ENCODE measurements at regions not wholly inside any gene's neighbourhood (a gene's known extent, or its start where the extent isn't known, plus 50 kb on each side); places are given as distances from the start of the nearest gene placed in this dataset.
"Not testable (repeated sequence)": the region's sequence is repeated elsewhere in the genome, so short reads cannot be mapped to it uniquely, and the experiment has no call there.

DNA sequence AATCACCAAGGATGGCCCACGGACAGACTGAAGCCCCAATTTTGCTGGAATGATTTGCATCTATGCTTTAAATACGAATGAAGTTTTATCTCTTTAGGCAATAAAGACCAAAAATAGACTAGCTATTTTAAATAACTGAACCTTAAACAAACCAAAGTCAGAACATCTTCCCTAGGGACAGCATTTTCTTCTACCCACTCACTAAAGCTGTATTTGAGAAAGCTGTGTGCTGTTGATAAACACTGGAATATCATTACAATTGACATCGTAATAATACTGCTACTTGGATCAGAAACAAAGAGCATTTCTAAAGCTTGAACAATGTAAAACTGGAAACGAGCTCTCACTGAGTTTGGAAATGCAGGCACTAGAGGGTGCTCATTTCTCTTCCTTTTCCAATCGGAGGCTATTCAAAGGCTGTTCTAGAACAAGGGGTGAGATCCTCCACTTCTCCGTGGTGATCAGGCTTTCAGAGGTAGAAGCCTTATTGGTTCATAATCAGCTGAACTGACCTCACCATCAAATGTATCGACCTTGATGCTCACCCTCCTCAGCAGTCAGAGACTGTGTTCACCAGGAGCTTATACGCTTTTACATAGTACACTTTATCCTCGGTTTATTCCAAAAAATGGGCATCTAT lies 225.3 kb upstream of the PRSS1 start:
- DNase-seq, result no peak

DNA sequence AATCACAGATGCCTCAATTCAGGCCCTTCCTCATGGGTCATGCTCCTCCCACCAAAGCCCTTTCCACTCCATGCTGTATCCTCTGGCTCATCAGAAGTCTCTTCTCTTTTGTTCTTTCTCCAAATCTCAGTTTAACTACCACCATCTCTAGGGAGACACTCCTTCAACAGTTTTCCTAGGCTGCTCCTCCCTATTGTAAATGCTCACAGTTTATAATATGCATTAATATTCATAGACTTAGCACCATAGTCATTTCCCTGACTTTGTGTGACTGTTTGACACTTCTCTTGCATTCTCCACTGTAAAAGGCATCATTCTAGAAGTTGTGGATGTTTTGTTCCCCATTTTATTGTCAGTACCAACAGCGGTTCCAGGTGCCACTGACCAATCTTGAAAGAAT lies 226.5 kb upstream of the PRSS1 start:
- DNase-seq, result no peak

DNA sequence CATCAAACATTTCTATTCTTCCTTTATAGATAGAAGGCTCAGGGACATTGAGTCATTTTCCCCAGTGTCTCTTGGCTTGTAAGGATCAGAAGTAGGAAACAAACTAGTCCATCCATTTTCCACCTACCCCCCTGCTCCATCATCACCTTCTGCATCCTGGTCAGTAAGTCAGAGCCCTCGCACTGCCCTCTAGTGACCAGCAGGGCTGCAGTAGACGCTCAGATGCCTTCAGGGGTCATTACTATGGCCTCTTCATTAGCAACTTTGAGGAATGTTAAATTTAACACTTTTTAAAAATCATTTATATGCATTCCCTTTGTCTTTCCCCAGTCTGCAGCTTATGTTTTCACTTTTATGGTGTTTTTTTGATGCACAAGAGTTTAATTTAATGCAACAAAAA lies 228.4 kb upstream of the PRSS1 start:
- DNase-seq, result not testable (repeated sequence)

DNA sequence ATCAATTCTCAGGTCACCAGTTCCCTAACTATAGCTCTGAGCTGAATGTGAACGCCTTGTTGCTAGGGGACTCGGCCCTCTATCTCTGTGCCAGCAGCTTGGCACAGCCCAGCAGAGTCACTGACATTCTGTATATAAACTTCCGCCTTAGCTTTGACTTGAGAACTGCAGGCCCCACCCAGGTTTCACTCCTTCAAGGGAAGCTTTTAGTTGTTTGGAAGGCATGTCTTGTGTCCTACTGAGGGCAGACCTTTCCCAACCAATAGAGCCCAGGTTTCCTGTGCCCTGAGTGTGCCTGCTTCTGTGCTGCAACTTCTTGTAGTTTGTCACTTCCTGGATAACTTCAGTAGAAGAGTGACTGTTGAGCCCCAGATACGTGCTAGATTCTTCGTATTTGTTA lies 228.8 kb upstream of the PRSS1 start:
- DNase-seq, result not testable (repeated sequence)

DNA sequence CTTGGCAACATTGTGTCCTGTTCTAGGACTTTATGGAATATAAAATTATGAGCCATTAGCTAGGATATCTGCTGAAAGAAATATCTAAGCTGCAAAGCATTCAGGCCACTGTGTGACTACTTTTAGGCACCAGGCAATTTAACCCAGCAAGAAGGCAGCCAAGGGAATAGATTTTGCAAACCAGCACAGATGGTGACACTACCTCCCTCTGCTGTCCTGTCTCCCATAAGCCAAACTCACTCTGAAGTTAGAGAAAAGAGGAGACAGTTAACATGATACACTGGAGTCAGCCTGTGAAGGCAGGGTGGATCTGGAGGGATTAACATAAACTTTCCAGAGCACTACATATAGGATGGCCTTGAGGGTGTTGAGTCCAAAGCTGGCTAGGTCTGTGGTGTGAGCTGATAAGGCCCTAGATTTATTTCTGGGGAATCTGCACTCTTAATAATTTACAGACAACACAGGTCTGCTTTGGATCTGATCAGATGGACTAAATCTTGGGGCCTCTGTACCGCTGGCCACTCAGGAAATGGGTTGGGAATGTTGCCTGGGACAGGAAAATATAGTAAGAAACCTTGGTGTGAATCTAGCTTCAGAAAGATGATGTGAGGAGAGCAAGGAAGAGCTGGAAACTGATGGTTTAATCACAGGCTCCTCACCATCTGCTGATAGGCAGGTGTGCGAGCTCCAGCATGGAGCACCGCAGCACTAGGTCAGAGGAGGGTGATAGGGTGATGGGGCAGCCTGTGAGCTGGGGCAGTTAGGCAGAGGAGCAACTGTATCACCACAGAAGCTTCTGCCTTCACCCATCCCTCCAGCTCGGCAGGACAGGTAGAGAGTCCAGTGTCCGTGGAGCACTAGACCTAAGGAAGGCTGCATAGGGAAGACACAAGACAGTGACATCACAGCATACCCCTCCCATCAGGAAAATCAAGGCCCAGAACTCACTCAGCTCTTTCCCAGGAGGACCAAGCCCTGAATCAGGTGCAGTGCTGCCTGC lies 229.9 kb upstream of the PRSS1 start:
- no peak for DNase-seq

DNA sequence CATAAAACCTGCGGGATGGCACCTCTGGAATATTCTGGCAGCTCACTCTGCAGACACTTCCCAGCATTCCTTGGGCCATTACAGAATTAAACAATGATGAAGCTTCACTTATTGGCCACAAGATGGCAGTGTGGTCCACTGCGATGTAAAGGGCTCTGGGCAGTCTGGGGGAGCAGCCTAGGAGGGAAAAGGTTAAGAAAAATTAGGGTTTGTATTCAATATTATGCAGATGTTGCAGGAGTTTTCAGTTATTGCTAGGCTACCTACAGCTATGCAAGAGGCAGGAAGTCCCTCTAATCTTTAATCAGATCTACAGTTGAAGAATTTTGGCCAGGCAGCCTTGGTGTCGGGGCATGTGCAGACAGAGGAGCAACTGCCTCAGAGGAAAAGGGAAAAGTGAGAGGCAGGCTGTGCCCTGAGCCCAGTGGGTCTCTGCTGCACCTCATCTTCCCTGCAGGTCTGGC lies 233.2 kb upstream of the PRSS1 start:
- no peak for DNase-seq

DNA sequence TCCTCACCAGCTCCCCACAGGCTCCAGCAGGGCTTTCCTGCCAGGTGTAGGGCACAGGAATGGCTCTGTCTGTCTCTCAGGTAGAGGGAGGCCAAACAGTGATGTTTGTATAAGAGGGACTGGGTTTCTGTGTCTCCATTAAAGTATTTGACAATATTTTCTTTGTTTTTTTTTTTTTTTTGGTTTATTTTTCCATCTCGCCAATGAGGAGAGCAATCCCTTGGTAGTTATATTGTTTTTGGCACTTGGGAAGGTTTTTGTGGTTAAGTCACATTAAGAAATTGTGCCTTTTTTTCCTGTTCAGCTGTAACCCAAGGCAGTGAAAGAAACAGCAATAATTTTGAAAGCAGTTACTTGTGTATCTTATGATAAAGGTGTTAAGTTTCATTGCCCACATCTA lies 234.6 kb upstream of the PRSS1 start:
- not testable (repeated sequence) for DNase-seq

DNA sequence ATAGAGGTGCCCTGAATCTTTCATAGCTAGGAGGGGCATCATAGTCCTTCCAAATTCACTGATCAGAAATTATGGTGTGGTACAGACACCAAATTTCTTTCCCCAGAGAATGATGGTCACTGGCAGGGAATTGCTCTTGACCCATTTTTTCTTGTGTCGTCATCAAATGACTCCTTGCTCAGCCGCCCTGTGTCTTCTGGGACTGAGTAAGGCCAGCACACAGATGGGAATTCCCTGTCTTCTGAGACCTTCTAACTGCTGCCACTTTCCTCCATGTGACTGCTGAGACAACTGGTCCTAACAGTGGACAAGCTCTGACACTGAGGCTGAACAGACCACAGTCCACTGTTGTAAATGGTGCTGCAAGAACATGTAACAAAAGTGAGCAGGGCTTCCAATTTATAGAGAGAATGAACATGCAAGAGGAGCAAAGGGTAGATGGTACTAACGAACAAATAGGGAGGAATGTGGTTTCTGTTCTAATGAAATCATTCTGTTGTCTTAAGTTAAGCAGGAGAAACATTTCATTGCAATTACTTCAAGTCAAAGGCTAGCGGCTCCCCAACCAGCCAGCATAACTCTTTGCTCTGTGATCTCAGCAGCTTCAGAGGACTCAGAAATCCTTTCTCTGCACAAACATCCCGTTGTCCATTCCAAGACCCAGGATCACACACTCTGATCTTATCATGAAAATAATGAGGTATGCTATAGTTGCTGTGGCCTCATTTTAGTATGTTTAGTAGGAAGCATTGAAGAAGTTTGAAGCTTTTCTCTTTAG lies 235.9 kb upstream of the PRSS1 start:
- no peak for DNase-seq

DNA sequence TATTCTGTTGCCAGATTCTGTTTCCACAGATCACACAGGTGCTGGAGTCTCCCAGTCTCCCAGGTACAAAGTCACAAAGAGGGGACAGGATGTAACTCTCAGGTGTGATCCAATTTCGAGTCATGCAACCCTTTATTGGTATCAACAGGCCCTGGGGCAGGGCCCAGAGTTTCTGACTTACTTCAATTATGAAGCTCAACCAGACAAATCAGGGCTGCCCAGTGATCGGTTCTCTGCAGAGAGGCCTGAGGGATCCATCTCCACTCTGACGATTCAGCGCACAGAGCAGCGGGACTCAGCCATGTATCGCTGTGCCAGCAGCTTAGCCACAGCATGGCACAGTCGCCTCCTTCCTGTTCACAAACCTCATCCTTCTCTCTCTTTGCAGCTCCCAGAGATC lies 237.5 kb upstream of the PRSS1 start:
- DNase-seq, result no peak

DNA sequence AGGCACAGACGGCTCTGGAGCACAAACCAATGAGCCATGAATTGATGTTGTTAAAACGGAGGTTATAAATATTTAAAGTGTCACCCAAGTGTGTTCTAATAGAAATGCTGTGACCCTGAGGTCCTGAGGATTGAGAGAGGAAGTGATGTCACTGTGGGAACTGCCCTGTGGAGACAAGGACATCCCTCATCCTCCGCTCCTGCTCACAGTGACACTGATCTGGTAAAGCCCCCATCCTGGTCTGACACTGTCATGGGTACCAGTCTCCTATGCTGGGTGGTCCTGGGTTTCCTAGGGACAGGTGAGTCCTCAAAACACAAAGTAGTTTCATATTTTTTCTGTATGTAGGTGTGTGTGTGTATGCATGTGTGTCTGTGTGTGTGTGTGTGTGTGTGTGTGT lies 237.9 kb upstream of the PRSS1 start:
- no peak for DNase-seq

DNA sequence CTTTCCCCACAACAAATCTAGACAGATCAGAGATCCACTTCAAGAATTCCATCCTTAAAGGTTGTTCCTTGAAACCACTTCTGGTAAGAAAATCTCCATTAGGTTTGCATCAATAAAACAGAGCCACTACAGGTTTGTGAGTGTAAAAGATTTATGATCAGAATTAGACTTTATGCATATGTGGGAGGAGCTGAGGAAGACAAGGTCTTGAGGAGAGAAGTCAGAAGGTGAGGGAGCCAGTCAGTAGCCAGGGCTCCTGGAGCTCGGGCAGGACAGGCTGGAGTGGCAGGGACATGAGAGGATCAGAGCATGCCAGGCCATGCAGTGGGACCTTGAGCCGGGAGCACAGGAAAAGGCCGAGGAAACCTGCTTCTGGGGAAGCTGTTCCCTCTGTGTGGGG lies 240.0 kb upstream of the PRSS1 start:
- DNase-seq, result not testable (repeated sequence)

DNA sequence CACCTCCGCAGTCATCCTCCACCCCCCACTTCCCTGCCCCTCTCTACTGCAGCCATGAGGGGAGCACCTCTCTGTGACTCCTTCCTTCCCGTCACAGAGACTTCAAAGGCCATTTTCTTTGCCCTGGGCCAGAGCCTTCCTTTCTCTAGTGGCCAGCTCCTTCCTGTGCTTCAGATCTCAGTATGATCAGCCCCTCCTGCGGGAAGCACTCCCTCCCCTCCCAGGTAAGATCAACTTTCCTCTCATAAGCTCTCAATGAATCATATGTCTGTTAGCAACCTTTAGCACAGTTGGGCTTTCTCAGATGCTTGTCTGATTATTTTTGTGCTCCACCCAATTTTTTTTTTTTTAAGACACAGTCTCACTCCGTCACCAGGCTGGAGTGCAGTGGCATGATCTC lies 241.0 kb upstream of the PRSS1 start:
- no peak for DNase-seq

DNA sequence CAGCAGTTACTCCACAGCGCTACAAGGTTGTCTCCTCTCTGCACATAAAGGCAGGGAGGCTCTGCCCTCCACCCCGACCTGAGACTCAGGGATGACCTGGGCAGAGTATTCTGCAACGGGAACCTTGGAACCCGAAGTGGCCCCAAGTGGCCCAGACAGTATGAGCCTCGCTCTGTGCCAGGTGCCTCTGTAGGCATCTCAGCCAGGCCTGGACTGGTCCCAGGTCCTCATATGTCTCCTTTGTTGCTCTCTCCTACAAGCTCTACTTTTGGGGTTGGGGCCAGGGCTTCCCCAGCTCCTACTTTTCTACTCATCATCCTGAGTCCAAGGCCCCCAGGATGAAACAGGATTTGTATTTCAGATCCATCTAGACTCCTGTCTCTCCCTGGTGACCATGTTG lies 241.5 kb upstream of the PRSS1 start:
- no peak for DNase-seq

DNA sequence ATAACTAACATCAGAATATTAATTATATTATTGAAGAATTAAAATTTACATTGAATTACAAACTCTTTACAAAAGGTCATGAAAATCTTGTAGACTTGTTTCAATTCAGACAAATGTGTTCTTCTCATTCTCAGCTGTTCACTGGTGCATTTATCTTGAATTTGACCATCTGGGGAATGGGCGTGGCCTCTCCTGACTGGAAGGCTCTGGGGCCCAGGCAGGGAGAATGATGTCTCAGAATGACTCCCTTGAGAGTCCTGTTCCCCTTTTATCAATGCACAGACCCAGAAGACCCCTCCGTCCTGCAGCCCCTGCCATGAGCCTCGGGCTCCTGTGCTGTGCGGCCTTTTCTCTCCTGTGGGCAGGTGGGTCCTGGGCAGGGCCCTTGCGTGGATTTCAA lies 242.2 kb upstream of the PRSS1 start:
- DNase-seq, result not testable (repeated sequence)

DNA sequence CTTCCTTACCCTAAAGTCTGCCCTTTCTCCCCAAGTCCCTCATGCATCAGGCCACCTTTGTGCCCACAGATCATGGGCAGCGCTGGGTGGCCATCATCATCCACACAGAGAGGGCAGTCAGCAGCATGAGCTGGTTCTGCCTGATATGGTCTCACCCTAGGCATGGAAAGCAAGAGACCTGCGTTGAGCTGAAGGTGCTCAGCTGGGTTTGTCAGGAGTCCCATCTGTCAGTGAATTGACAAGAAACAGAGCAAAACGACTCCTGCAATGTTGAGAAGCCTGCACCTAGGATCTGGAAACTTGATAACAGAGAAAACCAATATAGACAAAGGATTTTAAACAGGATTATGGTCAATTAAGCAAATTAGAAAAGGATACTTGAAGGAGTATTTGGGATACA lies 242.7 kb upstream of the PRSS1 start:
- no peak for DNase-seq

DNA sequence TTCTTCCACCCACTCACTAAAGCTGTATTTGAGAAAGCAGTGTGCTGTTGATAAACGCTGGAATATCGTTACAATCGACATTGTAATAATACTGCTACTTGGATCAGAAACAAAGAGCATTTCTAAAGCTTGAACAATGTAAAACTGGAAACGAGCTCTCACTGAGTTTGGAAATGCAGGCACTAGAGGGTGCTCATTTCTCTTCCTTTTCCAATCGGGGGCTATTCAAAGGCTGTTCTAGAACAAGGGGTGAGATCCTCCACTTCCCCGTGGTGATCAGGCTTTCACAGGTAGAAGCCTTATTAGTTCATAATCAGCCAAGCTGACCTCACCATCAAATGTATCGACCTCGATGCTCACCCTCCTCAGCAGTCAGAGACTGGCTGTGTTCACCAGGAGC lies 245.3 kb upstream of the PRSS1 start:
- not testable (repeated sequence) for DNase-seq

DNA sequence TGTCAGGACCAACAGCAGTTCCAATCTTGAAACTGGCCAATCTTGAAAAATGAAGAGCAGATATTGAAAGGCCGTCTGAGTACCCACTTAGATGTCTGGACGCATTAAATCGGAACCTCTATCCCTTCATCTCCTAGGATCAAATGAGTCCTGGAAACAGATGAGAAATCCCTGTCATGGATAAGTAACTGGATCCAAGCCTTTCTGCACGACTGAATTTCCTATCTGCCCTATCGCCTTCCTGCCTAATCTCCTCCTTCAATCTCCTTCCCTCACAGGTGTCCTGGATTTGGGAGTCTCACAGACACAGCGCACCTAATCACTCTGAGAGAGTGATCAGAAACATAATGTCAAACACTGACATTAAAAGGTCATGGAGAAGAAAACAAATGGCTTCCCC lies 245.2 kb upstream of the PRSS58 start:
- no peak for DNase-seq

DNA sequence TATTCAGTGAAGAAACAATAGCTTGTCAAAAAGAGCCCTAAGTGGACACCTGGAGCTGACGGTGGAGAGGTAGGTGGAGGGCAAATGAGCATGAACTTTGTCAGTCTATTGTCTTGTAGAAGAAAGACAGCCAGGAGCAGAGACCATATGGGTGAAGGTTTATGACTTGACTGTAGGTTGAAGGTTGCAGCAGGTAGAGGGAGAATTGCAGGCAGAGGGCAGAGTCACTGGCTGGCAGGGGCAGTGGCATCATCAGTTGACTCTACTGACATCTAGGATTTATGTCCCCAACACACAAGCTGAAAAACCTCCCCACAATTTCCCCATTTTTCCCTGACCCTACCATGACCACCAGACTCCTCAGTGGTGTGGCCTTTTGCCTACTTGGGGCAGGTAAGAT lies 243.6 kb upstream of the PRSS58 start:
- DNase-seq, result no peak

DNA sequence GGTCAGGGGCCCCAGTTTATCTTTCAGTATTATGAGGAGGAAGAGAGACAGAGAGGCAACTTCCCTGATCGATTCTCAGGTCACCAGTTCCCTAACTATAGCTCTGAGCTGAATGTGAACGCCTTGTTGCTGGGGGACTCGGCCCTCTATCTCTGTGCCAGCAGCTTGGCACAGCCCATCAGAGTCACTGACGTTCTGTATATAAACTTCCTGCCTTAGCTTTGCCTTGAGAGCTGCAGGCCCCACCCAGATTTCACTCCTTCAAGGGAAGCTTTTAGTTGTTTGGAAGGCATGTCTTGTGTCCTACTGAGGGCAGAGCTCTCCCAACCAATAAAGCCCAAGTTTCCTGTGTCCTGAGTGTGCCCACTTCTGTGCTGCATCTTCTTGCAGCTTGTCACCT lies 242.5 kb upstream of the PRSS58 start:
- peak; percentile 32 for DNase-seq

DNA sequence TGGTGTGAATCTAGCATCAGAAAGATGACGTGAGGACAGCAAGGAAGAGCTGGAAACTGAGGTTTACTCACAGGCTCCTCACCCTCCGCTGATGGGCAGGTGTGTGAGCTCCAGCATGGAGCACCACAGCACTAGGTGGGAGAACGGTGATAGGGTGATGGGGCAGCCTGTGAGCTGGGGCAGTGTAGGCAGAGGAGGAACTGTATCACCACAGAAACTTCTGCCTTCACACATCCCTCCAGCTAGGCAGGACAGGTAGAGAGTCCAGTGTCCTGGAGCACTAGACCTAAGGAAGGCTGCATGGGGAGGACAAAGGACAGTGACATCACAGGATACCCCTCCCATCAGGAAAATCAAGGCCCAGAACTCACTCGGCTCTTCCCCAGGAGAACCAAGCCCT lies 241.8 kb upstream of the PRSS58 start:
- no peak for DNase-seq

DNA sequence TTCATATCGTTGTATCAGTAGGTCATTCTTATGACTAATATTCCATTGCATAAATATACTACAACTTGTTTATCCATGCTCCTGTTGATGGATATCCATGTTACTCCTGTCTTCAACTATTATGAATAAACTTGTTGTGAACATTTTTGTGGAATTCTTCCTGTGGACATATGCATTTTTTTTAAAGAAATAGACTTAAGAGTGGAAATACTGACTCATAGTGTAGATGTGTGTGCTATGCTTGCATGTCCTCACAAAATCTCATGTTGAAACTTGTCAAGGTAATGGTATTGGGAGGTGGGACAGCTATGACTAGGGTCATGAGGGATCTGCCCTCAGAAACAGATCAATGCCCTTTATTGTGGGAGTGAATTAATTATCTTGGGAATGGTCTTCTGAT lies 240.5 kb upstream of the PRSS58 start:
- DNase-seq, result no peak

DNA sequence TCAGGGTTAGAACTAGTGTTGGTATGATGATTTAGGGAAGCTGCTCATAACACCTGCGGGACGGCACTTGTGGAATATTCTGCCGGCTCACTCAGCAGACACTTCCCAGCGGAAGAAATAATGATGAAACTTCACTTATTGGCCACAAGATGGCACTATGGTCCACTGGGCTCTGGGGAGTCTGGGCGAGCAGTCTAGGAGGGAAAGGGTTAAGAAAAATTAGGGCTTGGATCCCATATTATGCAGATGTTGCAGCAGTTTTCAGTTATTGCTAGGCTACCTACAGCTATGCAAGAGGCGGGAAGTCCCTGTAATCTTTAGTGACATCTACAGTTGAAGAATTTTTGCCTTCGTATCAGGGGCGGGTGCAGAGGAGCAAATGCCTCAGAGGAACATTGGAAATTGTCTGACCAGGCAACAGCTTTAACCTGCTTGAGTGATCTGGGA lies 238.7 kb upstream of the PRSS58 start:
- no peak for DNase-seq

DNA sequence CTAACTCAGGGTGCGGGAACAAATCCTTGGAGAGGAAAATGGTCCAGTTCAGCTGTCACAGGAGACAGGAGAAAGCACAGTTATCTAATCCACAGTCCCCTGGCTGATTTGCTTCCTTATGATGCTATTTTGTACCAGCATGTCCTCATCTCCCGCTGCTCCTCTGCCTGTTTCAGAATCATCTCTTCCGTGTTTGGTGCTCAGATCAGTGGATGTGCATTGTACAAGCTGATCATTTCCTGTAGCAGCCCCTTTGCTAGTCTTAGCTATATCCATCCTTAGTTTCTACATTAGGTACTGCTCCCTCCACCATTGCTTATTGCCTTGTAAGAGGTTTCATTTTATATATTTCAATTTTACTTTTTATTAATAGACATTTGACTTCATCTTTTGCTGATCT lies 238.0 kb upstream of the PRSS58 start:
- not testable (repeated sequence) for DNase-seq
